WTC11 (cell line): ENCODE measurements at regions not wholly inside any gene's neighbourhood (a gene's known extent, or its start where the extent isn't known, plus 50 kb on each side); places are given as distances from the start of the nearest gene placed in this dataset.
A peak's percentile ranks its signal among the peaks of the same experiment; 100 is the strongest.

Experiments
- ATAC-seq: fragments of 200-7000 bp; cut with Tn5 transposase; 2 replicates; pipeline ENCODE4 v1.10.0; 2021; ENCODE audit warnings: mild to moderate bottlenecking, moderate library complexity
- CTCF ChIA-PET: fragments of 300-600 bp; sonication (Branson Sonifier 250); formaldehyde crosslinking; loops from one replicate; lab custom pipeline; 2021; ENCODE audit warnings: antibody characterized with exemption; lab: Charles Lee
- POLR2A ChIA-PET: fragments of 350-600 bp; sonication (Branson Sonifier 250); formaldehyde crosslinking; loops from one replicate; lab custom pipeline; 2021; ENCODE audit warnings: antibody characterized with exemption; lab: Charles Lee
- DNase-seq: peaks from one replicate; pipeline ENCODE4 v3.0.0; 2021; ENCODE audit warnings: low spot score
- H3K27ac Mint-ChIP-seq: 2 replicates; pipeline ENCODE4 v1.8.0; 2021; ENCODE audit warnings: mixed read lengths
- H3K27me3 Mint-ChIP-seq: 2 replicates; pipeline ENCODE4 v1.8.0; 2021; ENCODE audit warnings: low read depth, mild to moderate bottlenecking, moderate library complexity, mixed read lengths
- H3K36me3 Mint-ChIP-seq: 2 replicates; pipeline ENCODE4 v1.8.0; 2021; ENCODE audit warnings: mixed read lengths
- H3K4me1 Mint-ChIP-seq: 2 replicates; pipeline ENCODE4 v1.8.0; 2022; ENCODE audit warnings: mixed read lengths
- H3K4me3 Mint-ChIP-seq: 2 replicates; pipeline ENCODE4 v1.8.0; 2021; ENCODE audit warnings: mild to moderate bottlenecking, moderate library complexity, mixed read lengths
- H3K9me3 Mint-ChIP-seq: 2 replicates; pipeline ENCODE4 v1.8.0; 2021; ENCODE audit warnings: mixed read lengths
- AFF4 ChIP-seq: sonication (generic); formaldehyde crosslinking; IDR thresholded peaks from 2 replicates; pipeline ENCODE4 v1.8.1; 2023; ENCODE audit warnings: mild to moderate bottlenecking, missing genetic modification reagents, borderline replicate concordance
- CBFB ChIP-seq: sonication (generic); formaldehyde crosslinking; IDR thresholded peaks from 2 replicates; pipeline ENCODE4 v1.8.1; 2022; ENCODE audit warnings: mild to moderate bottlenecking, low read depth, missing genetic modification reagents
- EMX1 ChIP-seq: fragments of 250-450 bp; sonication (Bioruptor Pico); IDR thresholded peaks from 2 replicates; pipeline ENCODE4 v1.8.0; 2021; ENCODE audit warnings: mild to moderate bottlenecking
- FOXP1 ChIP-seq: sonication (generic); formaldehyde crosslinking; IDR thresholded peaks from 2 replicates; pipeline ENCODE4 v1.8.0; 2022; ENCODE audit warnings: missing genetic modification reagents, mild to moderate bottlenecking, moderate library complexity, borderline replicate concordance
- HMGA2 ChIP-seq: fragments of 250-450 bp; sonication (Bioruptor Pico); IDR thresholded peaks from 2 replicates; pipeline ENCODE4 v1.4.0; 2021; ENCODE audit warnings: mild to moderate bottlenecking, moderate library complexity
- HMGXB4 ChIP-seq: sonication (generic); formaldehyde crosslinking; IDR thresholded peaks from 2 replicates; pipeline ENCODE4 v1.8.1; 2023; ENCODE audit warnings: mild to moderate bottlenecking, moderate library complexity, missing genetic modification reagents
- JUN ChIP-seq: sonication (generic); formaldehyde crosslinking; IDR thresholded peaks from 2 replicates; pipeline ENCODE4 v1.8.0; 2023; ENCODE audit warnings: mild to moderate bottlenecking, missing genetic modification reagents
- MLX ChIP-seq: sonication (generic); formaldehyde crosslinking; IDR thresholded peaks from 2 replicates; pipeline ENCODE4 v1.8.1; 2023; ENCODE audit warnings: mild to moderate bottlenecking, missing genetic modification reagents, moderate library complexity
- PRRX2 ChIP-seq: fragments of 250-450 bp; sonication (Bioruptor Pico); IDR thresholded peaks from 2 replicates; pipeline ENCODE4 v1.8.0; 2021; ENCODE audit warnings: mild to moderate bottlenecking
- SMAD4 ChIP-seq: sonication (generic); formaldehyde crosslinking; IDR thresholded peaks from 2 replicates; pipeline ENCODE4 v1.8.0; 2022; ENCODE audit warnings: mild to moderate bottlenecking, missing genetic modification reagents
- TCF7 ChIP-seq: sonication (generic); formaldehyde crosslinking; IDR thresholded peaks from 2 replicates; pipeline ENCODE4 v1.8.0; 2022; ENCODE audit warnings: mild to moderate bottlenecking, low read depth, missing genetic modification reagents, moderate library complexity
- ZNF121 ChIP-seq: sonication (generic); formaldehyde crosslinking; IDR thresholded peaks from 2 replicates; pipeline ENCODE4 v1.8.0; 2023; ENCODE audit warnings: missing genetic modification reagents
- ZNF138 ChIP-seq: sonication (generic); formaldehyde crosslinking; conservative IDR thresholded peaks from 2 replicates; pipeline ENCODE4 v1.8.1; 2022; ENCODE audit warnings: mild to moderate bottlenecking, moderate library complexity, missing genetic modification reagents
- ZNF219 ChIP-seq: sonication (generic); formaldehyde crosslinking; IDR thresholded peaks from 2 replicates; pipeline ENCODE4 v1.8.0; 2023; ENCODE audit warnings: missing genetic modification reagents, mild to moderate bottlenecking, borderline replicate concordance
- ZNF416 ChIP-seq: fragments of 250-450 bp; sonication (Bioruptor Pico); IDR thresholded peaks from 2 replicates; pipeline ENCODE4 v1.9.0; 2021; ENCODE audit warnings: mild to moderate bottlenecking, inconsistent platforms
- ZNF512 ChIP-seq: sonication (generic); formaldehyde crosslinking; IDR thresholded peaks from 2 replicates; pipeline ENCODE4 v1.8.1; 2022; ENCODE audit warnings: missing genetic modification reagents, borderline replicate concordance
- TF ChIP-seq, protein P1 (sequence below): fragments of 250-450 bp; sonication (Bioruptor Pico); IDR thresholded peaks from 2 replicates; pipeline ENCODE4 v1.9.0; 2021; ENCODE audit warnings: mild to moderate bottlenecking
- TF ChIP-seq, protein P2 (sequence below): sonication (generic); formaldehyde crosslinking; IDR thresholded peaks from 2 replicates; pipeline ENCODE4 v1.8.1; 2023; ENCODE audit warnings: mild to moderate bottlenecking, missing genetic modification reagents
- TF ChIP-seq, protein P3 (sequence below): sonication (generic); formaldehyde crosslinking; IDR thresholded peaks from 2 replicates; pipeline ENCODE4 v1.8.0; 2023; ENCODE audit warnings: mild to moderate bottlenecking, missing genetic modification reagents
- TF ChIP-seq, protein P4 (sequence below): sonication (generic); formaldehyde crosslinking; IDR thresholded peaks from 2 replicates; pipeline ENCODE4 v1.8.0; 2023; ENCODE audit warnings: missing genetic modification reagents

DNA sequence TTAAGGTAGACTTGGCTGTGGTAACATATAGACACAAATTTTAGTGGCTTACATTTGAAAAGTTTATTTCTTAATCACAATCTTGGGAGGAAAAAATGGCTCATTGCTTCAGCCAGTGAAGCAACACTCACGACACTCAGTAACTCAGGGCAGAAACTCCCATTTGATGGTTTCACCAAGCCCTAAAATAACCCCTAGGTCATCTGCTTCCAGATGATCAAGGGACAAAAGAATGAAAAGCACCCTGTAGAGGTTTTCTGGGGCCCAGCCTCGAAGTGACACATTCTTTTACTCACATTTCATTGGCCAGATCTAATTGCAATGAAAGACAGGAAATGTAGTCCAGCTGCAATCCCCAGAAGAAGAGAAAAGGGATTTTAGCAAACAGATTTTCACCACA, 275.9 kb downstream of the TMX3 start:
- 0 out of 2 replicates have a peak overlapping the region, but pooled peaks have one; percentile 20 for H3K27ac Mint-ChIP-seq
- H3K9me3 Mint-ChIP-seq: peaks cover 18% of the 10 kb centered on the region
- POLR2A ChIA-PET: no interaction called here
- TF ChIP-seq HMGA2 (CRISPR knock-in tag) (no peak), MLX (CRISPR knock-in tag) (no peak), EMX1 (no peak), HMGXB4 (no peak), SMAD4 (CRISPR knock-in tag) (no peak), ZNF416 (no peak), CBFB (CRISPR knock-in tag) (no peak), AFF4 (CRISPR knock-in tag) (no peak), TCF7 (CRISPR knock-in tag) (no peak), FOXP1 (no peak), ZNF512 (CRISPR knock-in tag) (no peak), PRRX2 (CRISPR knock-in tag) (no peak), ZNF121 (CRISPR knock-in tag) (no peak), ZNF138 (CRISPR knock-in tag) (no peak), JUN (no peak), ZNF219 (CRISPR knock-in tag) (no peak)
- TF ChIP-seq, protein P1, sequence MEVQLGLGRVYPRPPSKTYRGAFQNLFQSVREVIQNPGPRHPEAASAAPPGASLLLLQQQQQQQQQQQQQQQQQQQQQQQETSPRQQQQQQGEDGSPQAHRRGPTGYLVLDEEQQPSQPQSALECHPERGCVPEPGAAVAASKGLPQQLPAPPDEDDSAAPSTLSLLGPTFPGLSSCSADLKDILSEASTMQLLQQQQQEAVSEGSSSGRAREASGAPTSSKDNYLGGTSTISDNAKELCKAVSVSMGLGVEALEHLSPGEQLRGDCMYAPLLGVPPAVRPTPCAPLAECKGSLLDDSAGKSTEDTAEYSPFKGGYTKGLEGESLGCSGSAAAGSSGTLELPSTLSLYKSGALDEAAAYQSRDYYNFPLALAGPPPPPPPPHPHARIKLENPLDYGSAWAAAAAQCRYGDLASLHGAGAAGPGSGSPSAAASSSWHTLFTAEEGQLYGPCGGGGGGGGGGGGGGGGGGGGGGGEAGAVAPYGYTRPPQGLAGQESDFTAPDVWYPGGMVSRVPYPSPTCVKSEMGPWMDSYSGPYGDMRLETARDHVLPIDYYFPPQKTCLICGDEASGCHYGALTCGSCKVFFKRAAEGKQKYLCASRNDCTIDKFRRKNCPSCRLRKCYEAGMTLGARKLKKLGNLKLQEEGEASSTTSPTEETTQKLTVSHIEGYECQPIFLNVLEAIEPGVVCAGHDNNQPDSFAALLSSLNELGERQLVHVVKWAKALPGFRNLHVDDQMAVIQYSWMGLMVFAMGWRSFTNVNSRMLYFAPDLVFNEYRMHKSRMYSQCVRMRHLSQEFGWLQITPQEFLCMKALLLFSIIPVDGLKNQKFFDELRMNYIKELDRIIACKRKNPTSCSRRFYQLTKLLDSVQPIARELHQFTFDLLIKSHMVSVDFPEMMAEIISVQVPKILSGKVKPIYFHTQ (CRISPR knock-in tag): no peak
- TF ChIP-seq, protein P2, sequence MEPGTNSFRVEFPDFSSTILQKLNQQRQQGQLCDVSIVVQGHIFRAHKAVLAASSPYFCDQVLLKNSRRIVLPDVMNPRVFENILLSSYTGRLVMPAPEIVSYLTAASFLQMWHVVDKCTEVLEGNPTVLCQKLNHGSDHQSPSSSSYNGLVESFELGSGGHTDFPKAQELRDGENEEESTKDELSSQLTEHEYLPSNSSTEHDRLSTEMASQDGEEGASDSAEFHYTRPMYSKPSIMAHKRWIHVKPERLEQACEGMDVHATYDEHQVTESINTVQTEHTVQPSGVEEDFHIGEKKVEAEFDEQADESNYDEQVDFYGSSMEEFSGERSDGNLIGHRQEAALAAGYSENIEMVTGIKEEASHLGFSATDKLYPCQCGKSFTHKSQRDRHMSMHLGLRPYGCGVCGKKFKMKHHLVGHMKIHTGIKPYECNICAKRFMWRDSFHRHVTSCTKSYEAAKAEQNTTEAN (CRISPR knock-in tag): no peak
- TF ChIP-seq, protein P3, sequence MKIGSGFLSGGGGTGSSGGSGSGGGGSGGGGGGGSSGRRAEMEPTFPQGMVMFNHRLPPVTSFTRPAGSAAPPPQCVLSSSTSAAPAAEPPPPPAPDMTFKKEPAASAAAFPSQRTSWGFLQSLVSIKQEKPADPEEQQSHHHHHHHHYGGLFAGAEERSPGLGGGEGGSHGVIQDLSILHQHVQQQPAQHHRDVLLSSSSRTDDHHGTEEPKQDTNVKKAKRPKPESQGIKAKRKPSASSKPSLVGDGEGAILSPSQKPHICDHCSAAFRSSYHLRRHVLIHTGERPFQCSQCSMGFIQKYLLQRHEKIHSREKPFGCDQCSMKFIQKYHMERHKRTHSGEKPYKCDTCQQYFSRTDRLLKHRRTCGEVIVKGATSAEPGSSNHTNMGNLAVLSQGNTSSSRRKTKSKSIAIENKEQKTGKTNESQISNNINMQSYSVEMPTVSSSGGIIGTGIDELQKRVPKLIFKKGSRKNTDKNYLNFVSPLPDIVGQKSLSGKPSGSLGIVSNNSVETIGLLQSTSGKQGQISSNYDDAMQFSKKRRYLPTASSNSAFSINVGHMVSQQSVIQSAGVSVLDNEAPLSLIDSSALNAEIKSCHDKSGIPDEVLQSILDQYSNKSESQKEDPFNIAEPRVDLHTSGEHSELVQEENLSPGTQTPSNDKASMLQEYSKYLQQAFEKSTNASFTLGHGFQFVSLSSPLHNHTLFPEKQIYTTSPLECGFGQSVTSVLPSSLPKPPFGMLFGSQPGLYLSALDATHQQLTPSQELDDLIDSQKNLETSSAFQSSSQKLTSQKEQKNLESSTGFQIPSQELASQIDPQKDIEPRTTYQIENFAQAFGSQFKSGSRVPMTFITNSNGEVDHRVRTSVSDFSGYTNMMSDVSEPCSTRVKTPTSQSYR (CRISPR knock-in tag): no peak
- TF ChIP-seq, protein P4, sequence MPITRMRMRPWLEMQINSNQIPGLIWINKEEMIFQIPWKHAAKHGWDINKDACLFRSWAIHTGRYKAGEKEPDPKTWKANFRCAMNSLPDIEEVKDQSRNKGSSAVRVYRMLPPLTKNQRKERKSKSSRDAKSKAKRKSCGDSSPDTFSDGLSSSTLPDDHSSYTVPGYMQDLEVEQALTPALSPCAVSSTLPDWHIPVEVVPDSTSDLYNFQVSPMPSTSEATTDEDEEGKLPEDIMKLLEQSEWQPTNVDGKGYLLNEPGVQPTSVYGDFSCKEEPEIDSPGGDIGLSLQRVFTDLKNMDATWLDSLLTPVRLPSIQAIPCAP (CRISPR knock-in tag): no peak
- TF ChIP-seq, all 79 proteins: peak for 0
- no peak overlapping the region for H3K4me3 Mint-ChIP-seq
- H3K36me3 Mint-ChIP-seq: peaks cover 8% of the 10 kb centered on the region
- DNase-seq (no peak), ATAC-seq (peak; percentile 82)
- peaks cover 20% of the 10 kb centered on the region for H3K4me1 Mint-ChIP-seq
- no peaks in the 10 kb centered on the region for H3K27me3 Mint-ChIP-seq
- CTCF ChIA-PET: no interaction called here
